ENCODE measurements at regions not wholly inside any gene's neighbourhood (a gene's known extent, or its start where the extent isn't known, plus 50 kb on each side); places are given as distances from the start of the nearest gene placed in this dataset.
"Not testable (repeated sequence)": the region's sequence is repeated elsewhere in the genome, so short reads cannot be mapped to it uniquely, and the experiment has no call there.

DNA sequence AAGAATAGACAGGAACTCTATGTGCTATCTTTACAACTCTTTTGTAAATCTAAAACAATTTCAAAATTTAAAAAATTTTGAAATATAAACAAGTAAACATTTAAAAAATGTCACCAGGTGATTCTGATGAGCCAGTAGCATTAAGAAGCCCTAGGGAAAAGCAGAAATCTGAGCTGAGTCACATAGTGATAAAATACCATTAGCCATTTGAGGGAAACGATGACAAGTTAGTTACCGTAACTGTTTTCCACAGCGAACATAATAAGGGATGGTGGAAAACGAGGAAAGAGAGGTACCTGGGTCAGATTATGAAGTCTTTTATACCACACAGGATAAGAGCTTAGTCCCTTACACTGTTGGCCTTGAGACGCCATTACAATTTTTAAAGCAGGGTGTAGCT, 55.5 kb downstream of the PRR15 start:
- ATAC-seq (ENCODE audit: poor library complexity), result no peak
- intact Hi-C loops (cut with DNase I), result no loop called here

DNA sequence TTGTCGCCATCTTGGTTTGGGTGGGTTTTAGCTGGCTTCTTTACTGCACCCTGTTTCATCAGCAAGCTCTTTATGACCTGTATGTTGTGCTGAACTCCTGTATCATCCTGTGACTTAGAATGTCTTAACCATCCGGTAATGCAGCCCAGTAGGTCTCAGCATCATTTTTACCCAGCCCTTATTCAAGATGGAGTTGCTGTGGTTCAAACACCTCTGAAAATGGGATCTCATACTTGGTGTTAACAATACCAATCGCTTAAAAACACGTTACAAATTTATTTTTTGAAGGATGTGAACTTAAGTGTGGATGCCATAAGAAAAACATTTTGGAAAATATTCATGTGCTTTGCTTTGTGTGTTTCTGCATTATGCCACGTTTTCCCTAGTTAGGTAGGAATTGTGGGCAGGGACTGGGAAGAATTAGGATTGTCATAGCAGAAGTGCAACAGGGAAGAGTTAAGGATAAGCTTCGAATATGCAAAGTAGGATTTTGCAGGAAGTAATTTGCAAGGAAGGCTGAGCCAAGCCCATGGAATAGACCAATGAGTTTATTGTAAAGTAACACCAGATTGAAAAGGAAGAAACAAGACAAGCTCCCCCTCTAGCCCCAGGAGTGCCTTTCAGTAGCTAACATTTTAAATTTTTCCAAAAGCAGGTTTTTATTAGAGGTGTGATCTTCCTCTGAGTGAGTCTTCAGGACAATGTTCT, 56.4 kb downstream of the PRR15 start:
- DNase-seq (no peak), ATAC-seq (ENCODE audit: poor library complexity) (no peak)
- intact Hi-C loops (cut with DNase I), result no loop called here

More for the DNA sequence above, 55.5 kb downstream of the PRR15 start:
- DNase-seq, result no peak

DNA sequence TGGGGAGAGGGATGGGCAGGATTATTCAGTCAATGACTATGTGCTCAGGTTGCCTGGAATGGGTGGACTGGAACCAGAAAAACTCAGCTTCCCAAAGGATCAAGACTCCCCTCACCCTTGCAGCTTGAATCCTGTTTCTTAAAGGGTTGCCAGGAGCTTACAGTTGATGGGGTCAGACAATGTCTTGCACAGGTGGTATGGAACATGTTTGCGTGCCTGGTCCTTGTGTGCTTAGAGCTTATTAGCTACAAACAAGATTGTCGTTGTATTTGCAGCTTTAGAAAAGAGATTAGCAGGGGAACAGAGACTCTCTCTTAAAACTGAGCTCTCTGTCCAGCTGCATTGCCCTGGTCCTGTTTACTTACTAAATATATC, 56.9 kb downstream of the PRR15 start:
- intact Hi-C loops (cut with DNase I), result no loop called here
- no peak for ATAC-seq (ENCODE audit: poor library complexity)
- DNase-seq, result no peak

DNA sequence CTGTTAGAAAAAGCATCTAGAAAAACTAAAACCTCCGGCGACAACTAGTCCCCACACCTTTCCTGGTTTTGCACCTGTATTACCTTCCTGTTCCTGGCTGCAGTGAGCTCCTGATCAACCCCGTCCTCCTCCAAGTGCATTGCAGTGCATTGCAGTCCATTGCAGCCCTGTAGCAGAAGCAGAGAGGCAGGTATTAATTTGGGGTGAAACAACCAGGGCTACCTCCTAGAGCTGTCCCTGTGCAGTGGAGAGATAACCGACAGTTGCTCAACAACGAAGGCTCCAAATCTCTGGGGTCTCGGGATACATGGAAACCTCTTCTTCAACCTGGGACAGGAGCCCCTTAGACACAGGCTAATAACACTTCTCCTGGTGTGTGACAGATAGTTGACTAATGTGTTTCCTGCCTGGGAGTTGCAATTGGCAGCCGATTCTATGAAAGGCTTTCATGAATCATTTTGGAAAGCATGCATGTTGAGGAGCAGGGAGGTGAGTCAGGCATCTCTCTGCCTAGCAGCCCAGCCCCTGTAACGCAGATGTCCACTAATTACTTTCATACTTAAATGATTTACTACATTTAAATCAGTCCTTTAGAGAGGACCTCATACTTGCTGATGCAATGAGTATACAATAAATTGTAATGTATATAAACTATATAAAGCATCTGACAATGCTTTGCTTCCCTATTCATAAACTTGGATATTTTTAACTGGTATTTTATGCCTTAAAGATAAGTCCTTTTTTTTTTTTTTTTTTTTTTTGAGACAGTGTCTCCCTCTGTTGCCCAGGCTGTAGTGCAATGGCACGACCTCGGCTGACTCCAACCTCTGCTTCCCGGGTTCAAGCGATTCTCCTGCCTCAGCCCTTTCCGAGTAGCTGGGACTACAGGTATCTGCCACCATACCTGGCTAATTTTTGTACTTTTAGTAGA, 59.0 kb downstream of the PRR15 start:
- no peak for DNase-seq
- no peak for ATAC-seq (ENCODE audit: poor library complexity)
- intact Hi-C loops (cut with DNase I), result no loop called here

DNA sequence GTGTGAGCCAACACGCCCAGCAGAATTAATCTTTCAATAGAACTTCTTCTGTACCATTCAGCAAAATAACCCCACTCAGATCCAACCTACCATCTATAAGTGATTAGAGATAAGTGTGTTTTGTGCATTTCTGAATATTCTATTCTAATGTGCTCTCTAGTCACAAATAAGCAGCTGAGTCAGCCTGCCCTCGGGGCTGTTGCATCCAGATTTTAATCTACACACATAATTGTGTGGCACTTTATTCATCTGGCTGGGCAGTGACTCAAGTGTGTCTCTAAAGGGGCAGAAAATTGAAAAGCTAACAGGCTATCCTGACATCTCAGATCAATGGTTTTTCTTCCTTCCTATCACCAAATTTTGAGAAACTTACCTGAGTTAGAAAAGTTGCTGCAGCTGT, 60.3 kb downstream of the PRR15 start:
- intact Hi-C loops (cut with DNase I), result no loop called here
- DNase-seq, result no peak
- ATAC-seq (ENCODE audit: poor library complexity), result no peak

DNA sequence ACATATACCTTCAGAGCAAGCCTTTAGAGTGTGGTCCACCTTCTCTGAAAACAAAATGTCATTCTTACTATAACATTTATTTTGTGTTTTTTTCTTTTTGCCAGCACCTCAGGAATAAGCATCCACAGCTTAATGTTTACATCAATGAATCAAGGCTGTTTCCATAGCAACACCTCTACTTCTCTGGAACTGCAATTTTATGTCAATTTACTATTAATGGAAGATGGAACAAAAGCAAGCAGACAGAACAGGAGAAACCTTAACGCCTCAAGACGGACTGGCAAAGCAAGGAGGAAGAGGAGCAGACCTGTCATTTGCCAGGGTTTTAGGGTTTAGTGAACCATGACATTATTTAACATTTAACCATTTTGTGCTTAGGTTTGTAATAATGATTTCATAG, 63.1 kb downstream of the PRR15 start:
- intact Hi-C loops (cut with DNase I), result no loop called here
- ATAC-seq (ENCODE audit: poor library complexity) (no peak), DNase-seq (no peak)

DNA sequence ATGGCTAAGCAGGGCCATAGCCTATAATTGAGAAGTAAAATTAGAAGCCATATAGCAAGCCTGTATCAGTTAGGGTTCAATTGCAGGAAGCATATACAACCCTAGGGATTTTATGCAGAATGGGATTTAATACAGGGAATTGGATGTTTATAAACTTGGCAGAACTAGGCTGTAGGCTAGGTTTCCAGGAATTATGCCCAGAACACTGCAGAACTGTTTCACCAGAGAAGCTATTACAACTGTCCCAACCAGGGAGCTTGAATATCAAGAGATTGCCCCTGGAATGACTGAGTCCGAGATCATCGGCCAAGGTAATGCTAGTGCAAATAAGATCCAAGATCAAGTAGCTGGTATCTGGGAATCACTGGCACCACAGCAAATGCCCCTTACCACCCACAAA, 64.0 kb downstream of the PRR15 start:
- DNase-seq (no peak), ATAC-seq (ENCODE audit: poor library complexity) (no peak)
- intact Hi-C loops (cut with DNase I), result no loop called here

DNA sequence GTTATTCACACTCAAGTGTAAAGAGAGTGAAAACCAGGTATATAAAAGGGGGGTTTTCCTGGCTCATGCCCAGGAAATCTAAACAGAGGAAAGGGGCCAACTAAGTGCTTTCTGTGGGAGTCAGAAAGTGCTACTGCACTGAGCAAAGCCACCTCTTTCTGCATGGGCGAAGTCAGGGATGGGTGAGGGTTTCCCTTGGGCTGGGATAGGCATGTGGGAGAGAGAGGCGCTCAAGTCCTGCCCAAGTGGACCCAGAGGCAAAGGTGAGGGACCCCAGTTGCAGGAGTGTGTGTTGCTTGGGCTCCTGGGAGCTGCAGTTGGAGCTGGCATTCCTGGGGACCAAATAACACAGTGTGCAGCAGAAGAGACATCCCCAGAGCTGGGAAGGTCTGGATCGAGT, 65.9 kb downstream of the PRR15 start:
- ATAC-seq (ENCODE audit: poor library complexity) (no peak), DNase-seq (no peak)
- intact Hi-C loops (cut with DNase I), result no loop called here

DNA sequence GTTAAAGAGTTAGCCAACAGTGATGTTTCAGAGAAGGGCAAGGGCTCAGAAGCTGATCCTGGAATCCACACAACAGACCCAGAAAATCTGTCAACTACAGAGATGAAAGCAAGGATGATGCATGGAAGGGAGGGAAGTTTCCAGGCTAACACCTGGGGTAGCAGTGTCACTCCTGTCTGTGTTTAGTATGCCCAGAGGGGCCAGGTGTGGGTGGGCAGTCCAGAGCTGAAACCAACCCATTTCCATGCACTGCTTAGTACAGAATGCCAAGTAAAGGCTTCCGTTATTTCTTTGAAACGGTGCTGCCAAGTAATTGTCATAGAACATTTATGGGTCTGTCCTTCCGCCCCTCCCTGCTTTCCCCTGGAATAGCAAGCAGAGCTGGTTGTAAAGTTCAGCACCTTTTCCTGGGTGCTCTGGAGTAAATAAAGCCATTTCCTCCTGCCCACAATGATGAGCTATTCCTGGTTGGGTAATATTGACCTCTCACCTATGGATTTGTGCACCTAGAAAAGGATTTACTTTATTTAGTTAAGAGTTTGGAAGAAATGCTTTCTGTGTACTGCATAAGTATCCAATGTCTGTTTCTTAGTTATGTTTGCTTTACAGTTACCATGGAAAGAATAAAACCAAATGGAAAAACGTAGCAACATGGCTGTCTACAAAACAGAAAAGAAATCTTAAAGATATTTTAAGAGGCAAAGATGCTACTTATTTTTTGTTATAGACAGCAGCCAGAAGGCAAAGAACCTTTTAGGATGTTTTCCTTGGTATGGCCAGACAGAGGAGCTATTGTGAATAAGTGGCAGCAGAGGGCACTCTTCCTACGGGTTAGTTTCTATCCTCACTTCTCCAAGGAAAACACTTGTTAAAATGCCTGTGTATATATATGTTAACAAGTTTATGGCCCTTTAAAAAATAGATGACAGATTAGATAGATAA, 71.7 kb downstream of the PRR15 start:
- peak; percentile 78 for ATAC-seq (ENCODE audit: poor library complexity)
- intact Hi-C loops (cut with DNase I), result loop anchor here (10.0 kb wide), 1 partner anchor 289 kb away; no protein-coding TSS in a partner anchor
- not testable (repeated sequence) for DNase-seq

DNA sequence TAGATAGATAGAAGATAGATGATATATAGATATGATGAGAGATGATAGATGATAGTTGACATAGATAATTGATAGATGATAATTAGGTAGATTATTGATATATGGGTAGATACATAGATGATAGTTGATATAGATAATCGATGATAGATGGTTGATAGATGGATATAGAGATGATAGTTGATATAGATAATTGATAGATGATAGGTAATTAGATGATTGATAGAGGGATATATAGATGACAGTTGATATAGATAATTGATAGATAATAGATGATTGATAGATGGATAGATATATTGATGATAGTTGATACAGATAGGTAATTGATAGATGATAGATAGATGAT, 72.3 kb downstream of the PRR15 start:
- intact Hi-C loops (cut with DNase I), result loop anchor here (10.0 kb wide), 1 partner anchor 289 kb away; no protein-coding TSS in a partner anchor

DNA sequence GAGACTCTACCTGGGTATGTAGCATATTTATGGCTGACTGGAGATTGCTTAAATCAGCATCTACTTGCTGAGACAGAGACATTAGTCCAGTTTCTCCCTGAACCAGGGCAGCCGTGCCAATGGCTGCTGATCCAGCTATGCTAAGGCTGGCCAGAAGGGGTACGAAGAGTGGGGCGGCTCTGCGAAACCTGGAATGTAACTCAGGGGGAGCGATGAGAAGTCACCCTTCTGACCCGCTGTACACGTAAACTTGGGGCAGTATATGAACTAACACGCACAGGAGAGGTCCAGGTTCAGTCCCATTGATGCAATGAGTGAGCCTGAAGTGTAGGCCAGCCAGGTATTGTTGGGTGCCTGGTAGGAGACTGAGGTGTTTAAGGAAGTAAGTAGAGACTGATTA, 73.7 kb downstream of the PRR15 start:
- ATAC-seq (ENCODE audit: poor library complexity) (no peak), DNase-seq (no peak)
- intact Hi-C loops (cut with DNase I), result loop anchor here (10.0 kb wide), 1 partner anchor 287 kb away; no protein-coding TSS in a partner anchor

More for the DNA sequence above, 72.3 kb downstream of the PRR15 start:
- DNase-seq, result no peak
- ATAC-seq (ENCODE audit: poor library complexity), result no peak

DNA sequence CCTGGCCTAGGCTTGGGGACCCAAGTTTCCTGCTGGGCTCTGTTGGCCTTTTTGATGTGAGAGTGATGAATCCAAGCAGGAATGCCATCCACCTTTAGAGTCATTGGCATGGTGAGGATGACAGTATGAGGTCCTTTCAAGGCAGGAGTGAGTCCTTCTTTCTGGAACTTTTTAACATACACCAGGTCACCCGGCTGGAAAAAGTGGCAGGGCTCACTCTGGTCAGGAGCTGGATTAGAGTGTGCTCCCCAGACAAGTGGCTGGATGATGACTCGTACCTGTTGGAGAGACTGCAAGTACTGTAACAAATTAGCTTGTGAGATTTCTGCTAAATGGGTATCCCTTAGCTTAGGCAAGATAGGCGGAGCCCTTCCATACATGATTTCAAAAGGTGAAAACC, 75.2 kb downstream of the PRR15 start:
- not testable (repeated sequence) for DNase-seq; ATAC-seq (ENCODE audit: poor library complexity)
- intact Hi-C loops (cut with DNase I), result loop anchor here (10.0 kb wide), 1 partner anchor 286 kb away; no protein-coding TSS in a partner anchor

DNA sequence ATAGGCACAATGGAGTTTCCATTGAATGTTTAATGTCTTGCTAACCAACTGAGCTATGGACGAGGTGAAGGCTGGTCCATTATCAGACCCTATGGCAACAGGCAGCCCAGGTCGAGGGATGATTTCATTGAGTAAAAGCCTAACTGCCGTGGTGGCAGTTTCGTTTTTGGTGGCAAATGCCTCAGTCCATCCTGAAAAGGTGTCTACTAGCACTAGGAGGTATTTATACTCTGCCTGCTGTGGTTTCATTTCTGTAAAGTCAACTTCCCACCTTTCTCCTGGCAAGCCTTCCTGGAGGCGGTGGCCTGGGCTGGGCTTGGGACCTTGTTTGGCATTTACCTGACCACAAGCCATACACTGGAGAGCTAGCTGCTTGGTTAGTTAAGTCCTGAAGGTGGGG, 75.8 kb downstream of the PRR15 start:
- ATAC-seq (ENCODE audit: poor library complexity), result no peak
- DNase-seq, result no peak
- intact Hi-C loops (cut with DNase I), result loop anchor here (10.0 kb wide), 1 partner anchor 285 kb away; no protein-coding TSS in a partner anchor

DNA sequence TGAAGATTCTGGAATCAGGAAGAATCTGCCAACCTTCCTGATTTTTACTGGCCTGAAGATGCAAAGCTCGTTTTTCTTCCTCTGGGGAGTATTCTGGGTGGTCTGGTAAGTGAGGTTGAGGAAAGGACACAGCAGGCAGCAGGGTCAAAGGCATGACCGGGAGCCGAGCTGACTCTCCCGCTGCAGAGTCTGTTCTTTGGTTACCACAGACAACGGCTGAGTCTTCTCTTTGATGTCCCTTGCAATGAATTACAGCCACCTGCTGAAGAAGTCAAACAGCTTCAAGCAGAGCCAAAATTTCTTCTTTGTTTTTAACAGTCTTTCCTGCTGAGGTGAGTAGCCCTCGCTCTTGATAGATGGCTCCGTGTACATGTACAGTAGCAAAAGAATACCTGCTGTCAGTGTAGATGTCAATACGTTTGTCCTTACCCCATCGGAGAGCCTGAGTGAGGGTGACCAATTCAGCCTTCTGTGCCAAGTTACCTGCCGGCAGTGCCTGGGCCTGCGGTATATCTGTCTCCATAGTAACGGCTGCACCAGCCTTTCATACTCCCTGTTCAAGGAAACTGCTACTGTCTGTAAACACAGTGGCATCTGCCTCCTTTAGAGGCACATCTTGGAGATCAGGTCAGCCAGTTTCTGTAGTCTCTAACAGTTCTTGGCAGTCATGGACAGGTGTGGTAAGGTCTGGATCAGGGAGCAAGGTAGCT, 76.4 kb downstream of the PRR15 start:
- intact Hi-C loops (cut with DNase I), result loop anchor here (10.0 kb wide), 1 partner anchor 285 kb away; no protein-coding TSS in a partner anchor
- ATAC-seq (ENCODE audit: poor library complexity) (no peak), DNase-seq (no peak)

DNA sequence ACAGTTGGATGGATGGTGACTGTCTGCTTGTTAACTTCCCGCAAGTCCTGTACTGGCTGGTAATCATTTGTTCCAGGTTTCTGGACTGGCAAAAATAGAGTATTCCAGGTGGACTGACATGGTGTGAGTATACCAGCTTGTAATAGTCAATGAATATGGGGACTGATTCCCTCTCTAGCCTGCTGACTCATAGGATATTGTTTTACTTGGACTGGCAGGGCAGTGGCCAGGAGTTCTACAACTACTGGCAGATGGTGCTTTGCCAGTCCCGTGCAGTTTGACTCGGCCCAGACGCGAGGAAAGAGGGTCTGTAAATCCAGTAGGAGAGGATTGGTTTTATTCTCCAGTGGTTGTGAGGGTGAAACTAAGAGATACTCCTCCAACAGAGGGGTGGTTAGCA, 78.0 kb downstream of the PRR15 start:
- DNase-seq, result no peak
- no peak for ATAC-seq (ENCODE audit: poor library complexity)
- intact Hi-C loops (cut with DNase I), result no loop called here

DNA sequence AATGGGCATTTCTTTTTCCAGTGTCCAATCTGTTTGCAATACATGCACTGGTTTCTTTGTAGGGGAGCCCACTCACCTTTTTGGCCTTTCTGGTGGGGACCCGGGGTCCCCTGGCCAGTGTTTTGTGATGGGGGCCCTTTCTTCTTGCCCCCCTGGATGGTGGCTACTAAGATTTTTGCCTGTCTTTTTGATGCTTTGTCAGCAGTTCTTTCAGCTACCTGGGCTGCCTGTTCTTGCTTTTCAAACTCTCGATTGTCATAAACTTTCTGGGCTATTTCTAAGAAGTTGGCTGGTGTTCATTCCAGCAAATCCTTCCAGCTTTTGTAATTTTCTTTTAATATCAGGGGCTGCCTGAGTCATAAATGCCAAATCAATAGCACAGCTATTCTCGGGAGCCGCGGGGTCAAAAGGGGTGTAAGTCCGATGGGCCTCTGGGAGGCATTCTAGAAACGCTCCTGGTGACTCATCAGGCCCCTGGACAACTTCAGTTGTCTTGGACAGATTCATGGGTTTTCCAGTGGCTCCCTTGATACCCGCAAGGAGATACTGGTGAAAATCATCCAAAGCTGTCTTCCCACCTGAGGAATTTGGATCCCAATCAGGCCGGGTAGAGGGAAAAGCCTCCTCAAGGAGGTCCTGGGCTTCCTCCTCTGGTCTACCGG, 79.0 kb downstream of the PRR15 start:
- intact Hi-C loops (cut with DNase I), result no loop called here
- DNase-seq, result no peak
- ATAC-seq (ENCODE audit: poor library complexity), result no peak

DNA sequence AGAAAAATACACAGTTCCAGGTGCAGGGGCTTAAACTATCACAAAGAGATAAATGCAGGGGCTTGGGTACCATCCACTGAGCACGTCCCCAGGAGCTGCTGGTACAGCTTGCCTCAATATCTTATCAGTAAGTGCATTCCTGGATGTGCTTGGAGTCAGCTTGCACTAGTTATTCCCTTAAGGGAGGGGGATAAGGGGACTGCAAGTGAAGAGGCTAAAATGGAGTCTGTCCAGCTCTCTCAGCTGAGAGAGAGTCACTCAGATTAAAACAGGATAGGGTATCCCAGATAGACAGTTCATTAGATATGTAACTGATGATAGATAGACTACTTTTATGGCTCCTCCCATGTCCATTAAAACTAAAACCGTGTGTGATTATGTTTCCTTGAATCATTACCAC, 82.5 kb downstream of the PRR15 start:
- DNase-seq; ATAC-seq (ENCODE audit: poor library complexity): not testable (repeated sequence)

More for the DNA sequence above, 82.5 kb downstream of the PRR15 start:
- intact Hi-C loops (cut with DNase I), result not testable (repeated sequence)

All from Right ventricle myocardium superior (tissue), 1 donor.